ENCODE measurements at regions not wholly inside any gene's neighbourhood (a gene's known extent, or its start where the extent isn't known, plus 50 kb on each side); places are given as distances from the start of the nearest gene placed in this dataset.

DNA sequence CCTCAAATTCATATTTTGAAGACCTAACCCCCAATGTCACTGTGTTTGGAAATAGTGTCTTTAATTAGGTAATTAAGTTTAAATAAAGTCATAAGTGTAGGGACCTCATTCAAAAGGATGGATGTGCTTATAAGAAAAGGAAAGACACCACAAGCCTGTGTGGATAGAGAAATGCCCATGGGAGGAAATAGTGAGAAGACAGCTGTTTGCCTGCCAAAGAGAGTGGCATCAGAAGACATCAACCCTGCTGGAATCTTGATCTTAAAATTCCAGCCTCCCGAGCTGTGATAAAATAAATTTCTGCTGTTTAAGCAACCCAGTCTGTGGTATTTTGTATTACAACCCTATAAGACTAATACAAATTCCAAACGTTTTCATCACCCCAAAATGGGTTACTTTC is 1867.9 kb upstream of the NUDT12 start:
- H3K9me3 ChIP-seq: no peaks in the 10 kb centered on the region
- no peaks in the 10 kb centered on the region for H3K4me1 ChIP-seq (ENCODE audit: control insufficient read depth in 1 of 2, insufficient read depth in 1 of 2, low read depth in 1 of 2, low read length in 1 of 2)
- TF ChIP-seq, protein P1, sequence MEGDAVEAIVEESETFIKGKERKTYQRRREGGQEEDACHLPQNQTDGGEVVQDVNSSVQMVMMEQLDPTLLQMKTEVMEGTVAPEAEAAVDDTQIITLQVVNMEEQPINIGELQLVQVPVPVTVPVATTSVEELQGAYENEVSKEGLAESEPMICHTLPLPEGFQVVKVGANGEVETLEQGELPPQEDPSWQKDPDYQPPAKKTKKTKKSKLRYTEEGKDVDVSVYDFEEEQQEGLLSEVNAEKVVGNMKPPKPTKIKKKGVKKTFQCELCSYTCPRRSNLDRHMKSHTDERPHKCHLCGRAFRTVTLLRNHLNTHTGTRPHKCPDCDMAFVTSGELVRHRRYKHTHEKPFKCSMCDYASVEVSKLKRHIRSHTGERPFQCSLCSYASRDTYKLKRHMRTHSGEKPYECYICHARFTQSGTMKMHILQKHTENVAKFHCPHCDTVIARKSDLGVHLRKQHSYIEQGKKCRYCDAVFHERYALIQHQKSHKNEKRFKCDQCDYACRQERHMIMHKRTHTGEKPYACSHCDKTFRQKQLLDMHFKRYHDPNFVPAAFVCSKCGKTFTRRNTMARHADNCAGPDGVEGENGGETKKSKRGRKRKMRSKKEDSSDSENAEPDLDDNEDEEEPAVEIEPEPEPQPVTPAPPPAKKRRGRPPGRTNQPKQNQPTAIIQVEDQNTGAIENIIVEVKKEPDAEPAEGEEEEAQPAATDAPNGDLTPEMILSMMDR (IDR thresholded peaks at IDR 0.05): no peak
- H3K27me3 ChIP-seq: no peaks in the 10 kb centered on the region
- no peaks in the 10 kb centered on the region for H3K36me3 ChIP-seq
- H3K27ac ChIP-seq: no peak overlapping the region
- H3K4me3 ChIP-seq (ENCODE audit: low read depth in 1 of 2, low read length in 1 of 2): no peak overlapping the region

DNA sequence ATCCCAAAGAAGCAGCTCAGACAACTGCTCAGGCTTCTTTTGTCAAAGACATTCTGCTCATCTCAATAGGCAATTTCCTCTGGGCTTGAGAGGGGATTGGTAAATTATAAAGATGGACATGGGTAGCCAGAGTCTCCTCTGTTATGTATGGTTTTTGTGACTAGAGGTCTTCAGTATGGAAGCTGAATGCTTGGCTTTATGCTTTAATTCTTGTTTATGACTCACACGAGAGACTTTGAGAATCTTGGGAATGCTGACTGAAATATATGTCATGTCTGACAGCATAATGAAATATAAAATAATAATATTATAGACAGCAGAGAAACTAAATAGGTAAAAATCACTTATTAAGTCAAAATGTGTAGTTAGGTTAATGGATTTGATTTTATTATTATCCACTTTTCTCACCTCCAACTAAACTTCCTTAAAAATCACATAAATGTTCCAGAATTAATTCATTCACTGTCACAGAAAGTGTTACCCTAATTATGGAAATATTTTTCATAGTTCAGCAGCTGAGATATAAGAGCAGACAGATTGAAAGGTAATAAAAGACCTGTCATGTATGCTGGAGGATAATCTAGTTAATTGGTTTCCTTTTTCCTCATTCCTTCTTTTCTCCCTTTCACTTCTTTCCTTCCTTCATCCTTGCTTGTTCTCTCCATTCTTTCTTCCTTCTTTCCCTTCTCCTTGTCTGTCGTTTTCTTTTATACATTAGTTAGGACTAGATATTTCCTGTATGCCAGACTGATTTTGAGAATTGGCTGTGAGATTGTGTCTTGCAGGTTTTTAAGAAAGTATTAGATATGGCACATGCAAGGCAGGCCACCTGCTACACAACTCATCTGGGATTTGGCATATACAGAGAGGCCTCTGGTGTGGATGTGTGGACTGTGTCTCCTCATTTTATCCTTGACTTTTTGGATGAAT is 1866.1 kb upstream of the NUDT12 start:
- Histone ChIP-seq H3K36me3 (no peaks in the 10 kb centered on the region), H3K4me3 (ENCODE audit: low read depth in 1 of 2, low read length in 1 of 2) (no peak overlapping the region), H3K4me1 (ENCODE audit: control insufficient read depth in 1 of 2, insufficient read depth in 1 of 2, low read depth in 1 of 2, low read length in 1 of 2) (no peaks in the 10 kb centered on the region), H3K9me3 (no peaks in the 10 kb centered on the region), H3K27ac (no peak overlapping the region), H3K27me3 (no peaks in the 10 kb centered on the region)
- TF ChIP-seq, protein P1 (IDR thresholded peaks at IDR 0.05): no peak

GRCh38 chr5:105414067-105414466 is 1851.5 kb upstream of the NUDT12 start:
- Histone ChIP-seq H3K9me3 (no peaks in the 10 kb centered on the region), H3K27ac (no peak overlapping the region), H3K4me3 (ENCODE audit: low read depth in 1 of 2, low read length in 1 of 2) (no peak overlapping the region), H3K27me3 (no peaks in the 10 kb centered on the region), H3K4me1 (ENCODE audit: control insufficient read depth in 1 of 2, insufficient read depth in 1 of 2, low read depth in 1 of 2, low read length in 1 of 2) (no peaks in the 10 kb centered on the region), H3K36me3 (no peaks in the 10 kb centered on the region)
- TF ChIP-seq, protein P1 (IDR thresholded peaks at IDR 0.05): no peak

DNA sequence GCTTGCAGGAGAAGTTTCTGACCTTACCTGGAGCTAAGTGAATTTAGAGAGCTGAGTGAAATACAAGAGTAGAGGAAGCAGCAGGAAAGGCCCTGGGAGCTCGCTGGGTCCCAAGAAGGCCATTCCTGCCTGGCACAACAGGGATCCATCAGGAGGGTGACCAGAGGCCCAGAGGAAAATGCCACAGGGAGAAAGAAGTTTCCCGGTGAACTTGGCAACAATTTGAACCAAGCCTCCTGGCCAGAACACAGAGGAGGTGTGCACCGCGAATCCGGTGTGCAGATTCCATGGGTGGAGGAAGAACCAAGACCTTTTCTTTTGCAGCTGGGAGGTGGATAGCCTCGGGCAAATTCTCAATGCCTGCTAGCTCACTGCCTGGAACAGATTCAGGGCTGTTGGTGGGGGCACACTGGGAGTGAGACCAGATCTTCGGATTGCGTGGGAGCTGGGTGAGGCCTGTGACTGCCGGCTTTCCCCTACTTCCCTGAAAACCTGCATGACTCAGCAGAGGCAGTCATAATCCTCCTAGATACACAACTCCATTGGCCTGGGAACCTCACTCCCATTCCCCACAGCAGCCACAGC is 1850.9 kb upstream of the NUDT12 start:
- no peaks in the 10 kb centered on the region for H3K9me3 ChIP-seq
- no peak overlapping the region for H3K4me3 ChIP-seq (ENCODE audit: low read depth in 1 of 2, low read length in 1 of 2)
- TF ChIP-seq, protein P1 (IDR thresholded peaks at IDR 0.05): no peak
- no peak overlapping the region for H3K27ac ChIP-seq
- H3K36me3 ChIP-seq: no peaks in the 10 kb centered on the region
- H3K27me3 ChIP-seq: no peaks in the 10 kb centered on the region
- H3K4me1 ChIP-seq (ENCODE audit: control insufficient read depth in 1 of 2, insufficient read depth in 1 of 2, low read depth in 1 of 2, low read length in 1 of 2): no peaks in the 10 kb centered on the region

DNA sequence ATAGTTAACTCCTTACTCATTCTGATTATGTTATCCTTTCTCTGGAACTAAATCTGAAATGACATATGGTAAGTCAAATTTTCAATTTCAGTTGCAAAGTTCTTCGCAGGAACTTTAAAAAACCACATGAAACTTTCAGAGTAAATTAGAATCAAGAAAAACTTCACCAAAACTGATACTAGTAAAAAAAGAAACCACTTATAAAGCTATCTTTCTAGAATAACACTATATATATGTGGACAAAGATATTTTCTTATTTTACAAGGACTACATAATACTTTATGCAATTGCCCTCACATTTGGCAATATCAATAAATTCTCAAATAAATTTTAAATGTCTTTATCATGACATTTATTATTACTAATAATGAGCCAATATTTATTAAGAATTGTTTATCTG is 1847.1 kb upstream of the NUDT12 start:
- TF ChIP-seq, protein P1 (IDR thresholded peaks at IDR 0.05): no peak

More for the DNA sequence above, 1847.1 kb upstream of the NUDT12 start:
- no peaks in the 10 kb centered on the region for H3K4me1 ChIP-seq (ENCODE audit: control insufficient read depth in 1 of 2, insufficient read depth in 1 of 2, low read depth in 1 of 2, low read length in 1 of 2)
- no peak overlapping the region for H3K4me3 ChIP-seq (ENCODE audit: low read depth in 1 of 2, low read length in 1 of 2)
- H3K9me3 ChIP-seq: no peaks in the 10 kb centered on the region
- H3K36me3 ChIP-seq: no peaks in the 10 kb centered on the region
- no peak overlapping the region for H3K27ac ChIP-seq
- H3K27me3 ChIP-seq: no peaks in the 10 kb centered on the region

Measured in neutrophil (primary cell).